H1 (cell line): ENCODE measurements at regions not wholly inside any gene's neighbourhood (a gene's known extent, or its start where the extent isn't known, plus 50 kb on each side); places are given as distances from the start of the nearest gene placed in this dataset.
A peak's percentile ranks its signal among the peaks of the same experiment; 100 is the strongest.

Experiments used
- CTCF ChIA-PET: fragments of 300-600 bp; sonication (Branson Sonifier 250); formaldehyde crosslinking; loops from one replicate; lab custom pipeline; 2021; ENCODE audit not compliant: partially characterized antibody; lab: Charles Lee
- POLR2A ChIA-PET: fragments of 300-600 bp; sonication (Branson Sonifier 250); formaldehyde crosslinking; loops from one replicate; lab custom pipeline; 2021; ENCODE audit warnings: inconsistent platforms; ENCODE audit not compliant: partially characterized antibody; lab: Charles Lee
- DNase-seq, 2 experiments: peaks; one replicate each; pipeline versions ENCODE4 v3.0.0 to v3.0.0-alpha.2; 2010 to 2022; ENCODE audit warnings: low spot score in 2 of 2, low read depth in 1 of 2, mixed read lengths in 1 of 2
- FAIRE-seq: peaks from 2 replicates; lab custom pipeline; 2011; peaks lifted over from hg19 to GRCh38; lab: Jason Lieb, UNC
- H2AFZ ChIP-seq: 2 replicates; pipeline ENCODE4 v1.8.1; 2012; ENCODE audit warnings: low read length, inconsistent platforms
- H2AK5ac ChIP-seq: 2 replicates; pipeline ENCODE4 v1.6.1; 2013; ENCODE audit warnings: low read depth, low read length
- H2BK120ac ChIP-seq: replicated peaks from 2 replicates; pipeline ENCODE3; 2013; ENCODE audit warnings: low read depth, low read length, inconsistent platforms
- H2BK12ac ChIP-seq: 2 replicates; pipeline ENCODE4 v1.6.1; 2013; ENCODE audit warnings: low read depth, low read length
- H2BK15ac ChIP-seq: 2 replicates; pipeline ENCODE4 v1.6.1; 2013; ENCODE audit warnings: low read length
- H2BK20ac ChIP-seq: 2 replicates; pipeline ENCODE4 v1.6.1; 2013; ENCODE audit warnings: low read length
- H2BK5ac ChIP-seq: 2 replicates; pipeline ENCODE4 v1.6.1; 2013; ENCODE audit warnings: low read depth, low read length
- H3K14ac ChIP-seq: 2 replicates; pipeline ENCODE4 v1.6.1; 2013; ENCODE audit warnings: inconsistent platforms; ENCODE audit not compliant: insufficient read length
- H3K18ac ChIP-seq: 2 replicates; pipeline ENCODE4 v1.6.1; 2013; ENCODE audit warnings: low read length; ENCODE audit errors: extremely low read depth
- H3K23ac ChIP-seq: 2 replicates; pipeline ENCODE4 v1.6.1; 2013; ENCODE audit warnings: inconsistent platforms; ENCODE audit not compliant: insufficient read length
- H3K23me2 ChIP-seq: 2 replicates; pipeline ENCODE4 v1.6.1; 2013; ENCODE audit warnings: low read depth, low read length
- H3K27ac ChIP-seq: 2 replicates; pipeline ENCODE4 v1.6.1; 2011; ENCODE audit warnings: low read depth, low read length, inconsistent platforms
- H3K27me3 ChIP-seq, 4 experiments: replicated peaks in 1 of 4; 1 replicate in 1 of 4; 2 replicates in 3 of 4; pipeline versions ENCODE4 v1.6.1 to v1.8.1; 2011 to 2013; ENCODE audit warnings: low read length in 3 of 4, mild to moderate bottlenecking in 3 of 4, inconsistent platforms in 2 of 4, mixed read lengths in 2 of 4, moderate library complexity in 1 of 4; ENCODE audit not compliant: control insufficient read depth in 3 of 4, insufficient read depth in 3 of 4; ENCODE audit errors: extremely low read depth in 1 of 4
- H3K36me3 ChIP-seq, 4 experiments: 2 replicates each; pipeline versions ENCODE4 v1.6.1 to v1.8.1; 2011 to 2013; ENCODE audit warnings: mild to moderate bottlenecking in 4 of 4, low read length in 3 of 4, moderate library complexity in 2 of 4, control low read depth in 1 of 4, inconsistent platforms in 1 of 4; ENCODE audit not compliant: insufficient read depth in 4 of 4, control insufficient read depth in 2 of 4
- H3K4ac ChIP-seq: replicated peaks from 2 replicates; pipeline ENCODE3; 2013; ENCODE audit warnings: low read length, low read depth, mixed read lengths, inconsistent platforms; ENCODE audit not compliant: insufficient read length
- H3K4me1 ChIP-seq, 4 experiments: replicated peaks in 1 of 4; 1 replicate in 1 of 4; 2 replicates in 3 of 4; pipeline versions ENCODE4 v1.6.1 to v1.8.1; 2011 to 2013; ENCODE audit warnings: low read length in 3 of 4, inconsistent platforms in 2 of 4, mixed read lengths in 1 of 4; ENCODE audit not compliant: insufficient read depth in 4 of 4, control insufficient read depth in 3 of 4
- H3K4me2 ChIP-seq, 2 experiments: 2 replicates each; pipeline versions ENCODE4 v1.6.1 to v1.8.1; 2011 to 2013; ENCODE audit warnings: low read depth in 2 of 2, low read length in 2 of 2, control low read depth in 1 of 2, inconsistent platforms in 1 of 2, mild to moderate bottlenecking in 1 of 2; ENCODE audit not compliant: insufficient read depth in 1 of 2
- H3K4me3 ChIP-seq, 4 experiments: fragments of 200-600, 300-600 bp in 1 of 4; sonication (generic), shearing (Covaris generic), sonication (Bioruptor Twin) in 1 of 4; 2 replicates each; pipeline versions ENCODE4 v1.5.1 to v1.8.1; 2011 to 2016; ENCODE audit warnings: low read length in 4 of 4, low read depth in 3 of 4, control low read depth in 2 of 4, inconsistent platforms in 2 of 4, mild to moderate bottlenecking in 2 of 4, mixed read lengths in 1 of 4, moderate library complexity in 1 of 4; ENCODE audit not compliant: insufficient read depth in 2 of 4; ENCODE audit errors: extremely low read depth in 1 of 4
- H3K56ac ChIP-seq: replicated peaks from 2 replicates; pipeline ENCODE3; 2013; ENCODE audit warnings: low read depth, mild to moderate bottlenecking, mixed read lengths, low read length, inconsistent platforms; ENCODE audit not compliant: insufficient read length
- H3K79me1 ChIP-seq: 2 replicates; pipeline ENCODE4 v1.6.1; 2013; ENCODE audit warnings: low read depth, low read length, control low read depth
- H3K79me2 ChIP-seq, 2 experiments: 2 replicates each; pipeline versions ENCODE4 v1.6.1 to v1.8.1; 2012 to 2013; ENCODE audit warnings: low read length in 2 of 2, mild to moderate bottlenecking in 2 of 2, inconsistent platforms in 1 of 2; ENCODE audit not compliant: insufficient read depth in 2 of 2, control insufficient read depth in 1 of 2
- H3K9ac ChIP-seq, 4 experiments: replicated peaks in 1 of 4; 1 replicate in 1 of 4; 2 replicates in 3 of 4; pipeline versions ENCODE4 v1.6.1 to v1.8.1; 2011 to 2013; ENCODE audit warnings: low read depth in 3 of 4, low read length in 3 of 4, control low read depth in 2 of 4, mild to moderate bottlenecking in 2 of 4, moderate library complexity in 2 of 4, inconsistent platforms in 1 of 4; ENCODE audit errors: extremely low read depth in 1 of 4
- H3K9me3 ChIP-seq, 2 experiments: 2 replicates each; pipeline versions ENCODE4 v1.6.1 to v1.8.1; 2012 to 2013; ENCODE audit warnings: mild to moderate bottlenecking in 2 of 2, moderate library complexity in 2 of 2, control low read depth in 1 of 2, inconsistent platforms in 1 of 2, low read depth in 1 of 2, low read length in 1 of 2, mixed read lengths in 1 of 2; ENCODE audit not compliant: insufficient read depth in 2 of 2
- H4K20me1 ChIP-seq, 2 experiments: replicated peaks in 1 of 2; 2 replicates each; pipeline versions ENCODE3 to v1.8.1; 2011 to 2013; ENCODE audit warnings: inconsistent platforms in 2 of 2, low read length in 2 of 2, mild to moderate bottlenecking in 1 of 2; ENCODE audit not compliant: insufficient read depth in 2 of 2, control insufficient read depth in 1 of 2
- H4K5ac ChIP-seq: 2 replicates; pipeline ENCODE4 v1.6.1; 2013; ENCODE audit warnings: low read length, low read depth, mixed read lengths, inconsistent platforms; ENCODE audit not compliant: insufficient read length
- H4K8ac ChIP-seq: 2 replicates; pipeline ENCODE4 v1.8.0; 2013; ENCODE audit warnings: mild to moderate bottlenecking, moderate library complexity, low read length, inconsistent platforms; ENCODE audit not compliant: insufficient read depth; ENCODE audit errors: extremely low read depth
- H4K91ac ChIP-seq: replicated peaks from 2 replicates; pipeline ENCODE3; 2013; ENCODE audit warnings: low read length, mixed read lengths, inconsistent platforms; ENCODE audit not compliant: insufficient read length
- ASH2L ChIP-seq: fragments of 200-600, 300-600 bp; sonication (generic); IDR thresholded peaks from one replicate; pipeline ENCODE4 v1.7.1; 2017; ENCODE audit warnings: low read length
- BACH1 ChIP-seq: IDR thresholded peaks from 2 replicates; pipeline ENCODE4 v1.6.1; 2012; ENCODE audit warnings: low read length, improper control_type of control experiment
- BRCA1 ChIP-seq: IDR thresholded peaks from 2 replicates; pipeline ENCODE4 v1.6.1; 2012; ENCODE audit warnings: low read depth, low read length, improper control_type of control experiment
- CBX8 ChIP-seq: fragments of 300-800, 300-1000 bp; sonication (generic); IDR thresholded peaks from 2 replicates; pipeline ENCODE4 v1.7.1; 2016; ENCODE audit warnings: low read depth, low read length, borderline replicate concordance
- CREB1 ChIP-seq: IDR thresholded peaks from 2 replicates; pipeline ENCODE4 v1.6.1; 2012; ENCODE audit warnings: inconsistent platforms
- EGR1 ChIP-seq: IDR thresholded peaks from 2 replicates; pipeline ENCODE4 v1.6.1; 2011; ENCODE audit warnings: low read depth, low read length, borderline replicate concordance
- JUN ChIP-seq: IDR thresholded peaks from 2 replicates; pipeline ENCODE4 v1.6.1; 2011; ENCODE audit warnings: low read depth, mild to moderate bottlenecking, improper control_type of control experiment, low read length
- KDM4A ChIP-seq: IDR thresholded peaks from one replicate; pipeline ENCODE4 v1.7.1; 2012; ENCODE audit warnings: low read depth, mild to moderate bottlenecking, moderate library complexity, low read length, inconsistent platforms; ENCODE audit not compliant: severe bottlenecking
- RNF2 ChIP-seq: fragments of 200-900, 300-1000 bp; sonication (generic); IDR thresholded peaks from 2 replicates; pipeline ENCODE4 v1.7.1; 2016; ENCODE audit warnings: borderline replicate concordance, low read depth, mild to moderate bottlenecking, antibody characterized with exemption, low read length; ENCODE audit not compliant: poor library complexity, severe bottlenecking; ENCODE audit errors: missing control alignments
- RXRA ChIP-seq: IDR thresholded peaks from 2 replicates; pipeline ENCODE4 v1.6.1; 2011; ENCODE audit warnings: low read depth, mild to moderate bottlenecking, low read length, moderate library complexity; ENCODE audit not compliant: insufficient read depth
- SIN3A ChIP-seq, 2 experiments: IDR thresholded peaks in 1 of 2; conservative IDR thresholded peaks in 1 of 2; 2 replicates each; pipeline ENCODE4 v1.6.1; 2011 to 2012; ENCODE audit warnings: low read length in 2 of 2, improper control_type of control experiment in 1 of 2, low read depth in 1 of 2, mild to moderate bottlenecking in 1 of 2
- TAF1 ChIP-seq: IDR thresholded peaks from 2 replicates; pipeline ENCODE4 v1.6.1; 2011; ENCODE audit warnings: mild to moderate bottlenecking, low read depth, low read length
- YY1 ChIP-seq: IDR thresholded peaks from 2 replicates; pipeline ENCODE4 v1.6.1; 2011; ENCODE audit warnings: low read depth, mild to moderate bottlenecking, low read length
- WGBS, 2 experiments: shearing (Covaris generic) in 1 of 2; methylation state at CpG; one replicate each; pipeline versions ENCODE4 v1.1.6 to v1.1.7; 2013 to 2015; ENCODE audit warnings: low lambda C conversion rate in 2 of 2, mixed read lengths in 2 of 2, inconsistent platforms in 1 of 2, low coverage in 1 of 2, missing lambda C conversion rate in 1 of 2; ENCODE audit not compliant: insufficient replicate concordance in 2 of 2, insufficient coverage in 1 of 2, insufficient read length in 1 of 2; ENCODE audit errors: extremely low coverage in 1 of 2, missing lambda C conversion rate in 1 of 2; 5-methylcytosine and 5-hydroxymethylcytosine counted together
- TF ChIP-seq, protein P1 (sequence below): IDR thresholded peaks from 2 replicates; pipeline ENCODE4 v1.6.1; 2011; ENCODE audit warnings: low read depth, mild to moderate bottlenecking, low read length; ENCODE audit not compliant: insufficient read depth

DNA sequence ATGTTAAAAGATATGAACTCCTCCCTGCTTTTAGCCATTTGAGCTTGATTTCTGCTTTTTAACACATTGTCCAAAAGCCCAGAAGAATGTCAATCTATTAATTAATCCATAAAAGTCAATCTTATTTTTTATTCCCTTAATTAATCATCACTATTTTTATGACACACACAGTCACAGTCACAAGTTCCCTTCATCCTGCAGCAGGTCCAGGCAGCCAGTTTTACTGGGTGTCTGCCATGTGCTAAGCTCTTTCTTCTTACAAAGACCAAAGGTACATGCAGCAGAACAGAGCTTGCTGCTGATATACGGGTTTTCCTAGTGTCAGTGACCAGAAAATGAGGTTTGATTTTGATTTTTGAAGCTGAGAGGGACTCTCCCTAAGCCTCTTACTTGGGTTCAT is 53.3 kb upstream of the SLC22A23 start:
- Histone ChIP-seq H2AFZ (peak overlapping the region; percentile 82; the same call in 1 of the 2 replicates), H2BK12ac (no peak overlapping the region), H3K14ac (no peak overlapping the region), H3K27ac (no peak overlapping the region), H3K36me3 (no peaks in the 10 kb centered on the region), H3K9me3 (no peaks in the 10 kb centered on the region), H3K4me3 (no peak overlapping the region), H2BK20ac (no peak overlapping the region), H4K5ac (no peak overlapping the region), H3K4me1 (peaks cover 0 to 8% (median 6%) of the 10 kb centered on the region in 4 experiments; a peak in 4 of 7 replicates), H3K4ac (no peak overlapping the region), H3K4me2 (no peak overlapping the region), H3K79me2 (no peaks in the 10 kb centered on the region), H4K20me1 (no peaks in the 10 kb centered on the region), H3K23ac (no peak overlapping the region), H2BK15ac (no peak overlapping the region), H3K79me1 (no peaks in the 10 kb centered on the region), H3K27me3 (peaks cover 0 to 1% (median 0%) of the 10 kb centered on the region in 4 experiments; a peak in 1 of 7 replicates), H4K91ac (no peak overlapping the region), H3K23me2 (peaks cover 2% of the 10 kb centered on the region; the same call in 1 of the 2 replicates), H4K8ac (no peak overlapping the region), H2BK5ac (no peak overlapping the region), H3K9ac (no peak overlapping the region), H3K18ac (no peak overlapping the region), H3K56ac (no peak overlapping the region), H2AK5ac (no peak overlapping the region), H2BK120ac (no peak overlapping the region)
- CTCF ChIA-PET, result interaction anchor here (0.6 to 2.4 kb wide), 10 partner anchors 9 to 229 kb away, joined by 3 to 10 read pairs (median 4); no protein-coding TSS in a partner anchor
- 84% methylated on average over 1 of the region's 1 CpG; no CpG with 5 or more reads in 1 of the 2 experiments for WGBS, 2 experiments
- DNase-seq (no peak), FAIRE-seq (no peak)
- POLR2A ChIA-PET, result interaction anchor here (0.6 to 1.5 kb wide), 2 partner anchors 11 to 62 kb away, joined by 3 to 4 read pairs; no protein-coding TSS in a partner anchor
- TF ChIP-seq KDM4A, result no peak
- no peak for TF ChIP-seq EGR1
- TF ChIP-seq SIN3A (conservative IDR thresholded peaks at IDR 0.05 in 1 of 2, IDR thresholded peaks at IDR 0.05 in 1 of 2; ENCODE audit: low read depth in 1 of 2, low read length in 2 of 2), result no peak
- no peak for TF ChIP-seq CREB1
- no peak for TF ChIP-seq RXRA
- TF ChIP-seq RNF2, result no peak
- TF ChIP-seq BRCA1, result no peak
- no peak for TF ChIP-seq CBX8
- TF ChIP-seq, protein P1, sequence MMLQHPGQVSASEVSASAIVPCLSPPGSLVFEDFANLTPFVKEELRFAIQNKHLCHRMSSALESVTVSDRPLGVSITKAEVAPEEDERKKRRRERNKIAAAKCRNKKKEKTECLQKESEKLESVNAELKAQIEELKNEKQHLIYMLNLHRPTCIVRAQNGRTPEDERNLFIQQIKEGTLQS, result no peak
- TF ChIP-seq TAF1, result no peak
- no peak for TF ChIP-seq YY1
- TF ChIP-seq BACH1, result no peak
- TF ChIP-seq JUN, result no peak
- TF ChIP-seq ASH2L, result no peak
